Coronary artery (tissue), 2 donors: ENCODE measurements at regions not wholly inside any gene's neighbourhood (a gene's known extent, or its start where the extent isn't known, plus 50 kb on each side); places are given as distances from the start of the nearest gene placed in this dataset.
"Not testable (repeated sequence)": the region's sequence is repeated elsewhere in the genome, so short reads cannot be mapped to it uniquely, and the experiment has no call there.

ENCODE experiments used
- DNase-seq: peaks from one replicate; pipeline ENCODE4 v3.0.0-alpha.2; 2017; ENCODE audit warnings: low spot score
- H3K27ac ChIP-seq, 2 donors: fragments of 200-600 bp; sonication (generic); one replicate each; pipeline ENCODE4 v1.5.1; 2016 to 2019
- H3K4me3 ChIP-seq: fragments of 200-600 bp; sonication (generic); 2 replicates; pipeline ENCODE4 v1.5.1; 2016; ENCODE audit warnings: mild to moderate bottlenecking, moderate library complexity
- CTCF ChIP-seq: fragments of 200-600 bp; sonication (generic); IDR thresholded peaks from one replicate; pipeline ENCODE4 v1.5.1; 2019; ENCODE audit warnings: antibody characterized with exemption

- no peak for DNase-seq
- Histone ChIP-seq H3K27ac (no peak overlapping the region), H3K4me3 (no peak overlapping the region)
- TF ChIP-seq CTCF: no peak
Measured at GRCh38 chr13:56187331-56187730, 953.4 kb upstream of the PRR20A start.

GRCh38 chr13:56188582-56188981, 952.1 kb upstream of the PRR20A start:
- not testable (repeated sequence) for H3K27ac ChIP-seq, H3K4me3 ChIP-seq, DNase-seq

- no peak for DNase-seq
- no peak overlapping the region for H3K27ac ChIP-seq
- TF ChIP-seq CTCF: no peak
- H3K4me3 ChIP-seq: no peak overlapping the region
Measured at GRCh38 chr13:56189439-56189838, 951.3 kb upstream of the PRR20A start.

- DNase-seq: no peak
- no peak for TF ChIP-seq CTCF
- Histone ChIP-seq H3K4me3 (no peak overlapping the region), H3K27ac (no peak overlapping the region)
Measured at GRCh38 chr13:56189978-56190377, 950.7 kb upstream of the PRR20A start.

- Histone ChIP-seq H3K27ac (no peak overlapping the region), H3K4me3 (no peak overlapping the region)
- TF ChIP-seq CTCF: no peak
- DNase-seq: no peak
Measured at GRCh38 chr13:56198350-56198749, 942.4 kb upstream of the PRR20A start.

- no peak overlapping the region for H3K27ac ChIP-seq
- DNase-seq: no peak
- TF ChIP-seq CTCF: no peak
- H3K4me3 ChIP-seq: no peak overlapping the region
Measured at GRCh38 chr13:56201834-56202233, 938.9 kb upstream of the PRR20A start.

- no peak for DNase-seq
- no peak for TF ChIP-seq CTCF
- Histone ChIP-seq H3K4me3 (no peak overlapping the region), H3K27ac (no peak overlapping the region)
Measured at GRCh38 chr13:56216221-56216620, 924.5 kb upstream of the PRR20A start.

GRCh38 chr13:56247692-56248091, 893.0 kb upstream of the PRR20A start:
- no peak for TF ChIP-seq CTCF
- H3K4me3 ChIP-seq: no peak overlapping the region
- DNase-seq: no peak

More at GRCh38 chr13:56247692-56248091, 893.0 kb upstream of the PRR20A start:
- H3K27ac ChIP-seq: no peak overlapping the region
